ENCODE measurements at regions not wholly inside any gene's neighbourhood (a gene's known extent, or its start where the extent isn't known, plus 50 kb on each side); places are given as distances from the start of the nearest gene placed in this dataset.
A peak's percentile ranks its signal among the peaks of the same experiment; 100 is the strongest.

DNA sequence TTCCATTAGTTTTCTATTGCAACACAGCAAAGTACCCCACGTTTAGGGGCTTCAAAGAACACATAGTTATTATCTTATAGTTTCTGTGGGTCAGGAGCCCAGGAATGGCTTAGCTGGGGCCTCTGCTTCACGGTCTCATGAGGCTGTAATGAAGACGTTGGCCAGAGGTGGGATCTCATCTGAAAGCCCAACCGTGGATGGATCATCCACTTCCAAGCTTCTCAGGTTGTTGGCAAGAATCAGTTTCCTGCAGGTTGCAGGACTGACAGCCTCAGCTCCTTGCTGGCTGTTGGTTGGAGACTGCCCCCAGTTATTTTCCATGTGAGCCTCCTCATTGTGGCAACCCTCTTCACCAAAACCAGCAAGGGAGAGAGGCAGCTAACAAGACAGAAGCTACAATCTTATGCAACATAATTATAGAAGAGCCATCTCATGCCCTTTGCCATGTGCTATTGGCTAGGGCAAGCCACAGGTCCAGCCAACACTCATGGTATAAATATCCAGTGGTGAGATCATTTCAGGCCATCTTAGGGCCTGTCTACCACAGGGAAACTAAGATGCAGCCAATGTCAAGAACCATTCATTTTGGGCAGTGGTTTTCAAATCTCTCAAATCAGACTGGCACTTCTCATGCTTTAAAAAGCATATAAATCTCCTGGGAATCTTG, 452.4 kb downstream of the MED13L start:
- intact Hi-C loops (cut with DNase I) = no loop called here
- H3K4me3 ChIP-seq = no peak overlapping the region
- no peak overlapping the region for H3K27ac ChIP-seq
- H3K36me3 ChIP-seq = no peaks in the 10 kb centered on the region
- H3K4me1 ChIP-seq = no peaks in the 10 kb centered on the region
- no peak for DNase-seq
- TF ChIP-seq, protein P1, sequence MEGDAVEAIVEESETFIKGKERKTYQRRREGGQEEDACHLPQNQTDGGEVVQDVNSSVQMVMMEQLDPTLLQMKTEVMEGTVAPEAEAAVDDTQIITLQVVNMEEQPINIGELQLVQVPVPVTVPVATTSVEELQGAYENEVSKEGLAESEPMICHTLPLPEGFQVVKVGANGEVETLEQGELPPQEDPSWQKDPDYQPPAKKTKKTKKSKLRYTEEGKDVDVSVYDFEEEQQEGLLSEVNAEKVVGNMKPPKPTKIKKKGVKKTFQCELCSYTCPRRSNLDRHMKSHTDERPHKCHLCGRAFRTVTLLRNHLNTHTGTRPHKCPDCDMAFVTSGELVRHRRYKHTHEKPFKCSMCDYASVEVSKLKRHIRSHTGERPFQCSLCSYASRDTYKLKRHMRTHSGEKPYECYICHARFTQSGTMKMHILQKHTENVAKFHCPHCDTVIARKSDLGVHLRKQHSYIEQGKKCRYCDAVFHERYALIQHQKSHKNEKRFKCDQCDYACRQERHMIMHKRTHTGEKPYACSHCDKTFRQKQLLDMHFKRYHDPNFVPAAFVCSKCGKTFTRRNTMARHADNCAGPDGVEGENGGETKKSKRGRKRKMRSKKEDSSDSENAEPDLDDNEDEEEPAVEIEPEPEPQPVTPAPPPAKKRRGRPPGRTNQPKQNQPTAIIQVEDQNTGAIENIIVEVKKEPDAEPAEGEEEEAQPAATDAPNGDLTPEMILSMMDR (IDR thresholded peaks at IDR 0.05) = no peak
- H3K9me3 ChIP-seq = no peaks in the 10 kb centered on the region
- H3K27me3 ChIP-seq = peaks cover 5% of the 10 kb centered on the region
- ATAC-seq = no peak

DNA sequence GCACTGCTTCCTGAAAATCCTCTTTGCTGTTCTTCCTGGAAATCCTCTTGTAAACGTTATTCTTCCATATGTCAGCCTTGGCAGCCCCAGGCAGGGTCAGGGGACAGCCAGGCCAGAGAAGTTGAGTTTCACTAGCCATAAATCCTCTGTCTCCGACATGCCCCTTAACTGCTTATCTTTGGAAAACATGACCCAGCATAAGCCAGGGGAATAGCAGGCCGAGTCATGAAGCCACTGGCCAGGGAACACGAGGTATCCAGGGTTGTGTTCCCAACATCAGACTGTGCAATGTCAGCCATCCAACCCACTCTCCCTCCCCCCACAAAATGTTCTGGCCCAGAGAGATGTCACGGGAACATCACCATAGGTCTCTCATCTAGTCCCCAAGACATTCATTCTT, 453.9 kb downstream of the MED13L start:
- ATAC-seq = no peak
- Histone ChIP-seq H3K4me3 (no peak overlapping the region), H3K4me1 (no peaks in the 10 kb centered on the region), H3K9me3 (no peaks in the 10 kb centered on the region), H3K27ac (no peak overlapping the region), H3K27me3 (peaks cover 5% of the 10 kb centered on the region), H3K36me3 (no peaks in the 10 kb centered on the region)
- no peak for DNase-seq
- TF ChIP-seq, protein P1 (IDR thresholded peaks at IDR 0.05) = no peak
- intact Hi-C loops (cut with DNase I) = no loop called here

DNA sequence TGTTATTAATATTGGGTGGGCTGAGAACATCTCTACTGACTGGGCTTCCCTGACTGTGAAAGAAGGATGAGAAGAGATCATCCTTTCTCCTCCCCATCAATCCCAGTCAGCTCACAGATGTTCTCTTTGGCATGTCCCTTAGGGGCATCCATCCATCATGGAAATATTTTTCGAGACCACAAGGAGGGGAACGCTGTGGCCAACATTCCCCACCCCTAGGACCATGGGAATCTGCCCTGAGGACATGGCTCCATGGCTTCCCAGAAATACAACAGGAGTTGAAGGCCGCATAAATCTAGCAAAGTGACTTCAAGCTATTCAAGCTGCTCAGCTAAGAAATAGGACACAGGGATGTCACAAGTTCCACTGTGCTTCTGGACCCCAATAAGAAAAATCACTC, 456.8 kb downstream of the MED13L start:
- Histone ChIP-seq H3K27ac (no peak overlapping the region), H3K4me1 (no peaks in the 10 kb centered on the region), H3K4me3 (no peak overlapping the region), H3K36me3 (no peaks in the 10 kb centered on the region), H3K9me3 (no peaks in the 10 kb centered on the region), H3K27me3 (peaks cover 5% of the 10 kb centered on the region)
- DNase-seq (no peak), ATAC-seq (no peak)
- intact Hi-C loops (cut with DNase I) = no loop called here
- TF ChIP-seq, protein P1 (IDR thresholded peaks at IDR 0.05) = no peak

DNA sequence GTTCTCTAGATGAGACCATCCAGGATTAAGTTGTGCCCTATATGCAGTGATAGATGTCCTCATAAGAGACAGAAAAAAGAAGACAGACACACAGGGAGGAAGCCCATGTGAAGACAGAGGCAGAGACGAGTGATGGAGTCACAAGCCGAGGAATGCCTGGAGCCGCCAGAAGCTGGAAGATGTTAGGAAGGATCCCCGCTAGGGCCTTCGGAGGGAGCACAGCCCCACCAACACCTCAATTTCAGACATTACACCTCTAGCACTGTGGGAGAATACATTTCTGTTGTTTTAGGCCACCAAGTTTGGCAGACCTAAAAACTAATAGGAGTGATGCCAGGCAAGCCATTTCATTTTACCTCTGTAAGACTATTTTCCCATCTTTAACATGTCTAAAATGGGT, 458.5 kb downstream of the MED13L start:
- intact Hi-C loops (cut with DNase I) = no loop called here
- Histone ChIP-seq H3K36me3 (no peaks in the 10 kb centered on the region), H3K9me3 (no peaks in the 10 kb centered on the region), H3K27me3 (peaks cover 5% of the 10 kb centered on the region), H3K27ac (no peak overlapping the region), H3K4me1 (no peaks in the 10 kb centered on the region), H3K4me3 (no peak overlapping the region)
- ATAC-seq (no peak), DNase-seq (no peak)
- TF ChIP-seq, protein P1 (IDR thresholded peaks at IDR 0.05) = no peak

DNA sequence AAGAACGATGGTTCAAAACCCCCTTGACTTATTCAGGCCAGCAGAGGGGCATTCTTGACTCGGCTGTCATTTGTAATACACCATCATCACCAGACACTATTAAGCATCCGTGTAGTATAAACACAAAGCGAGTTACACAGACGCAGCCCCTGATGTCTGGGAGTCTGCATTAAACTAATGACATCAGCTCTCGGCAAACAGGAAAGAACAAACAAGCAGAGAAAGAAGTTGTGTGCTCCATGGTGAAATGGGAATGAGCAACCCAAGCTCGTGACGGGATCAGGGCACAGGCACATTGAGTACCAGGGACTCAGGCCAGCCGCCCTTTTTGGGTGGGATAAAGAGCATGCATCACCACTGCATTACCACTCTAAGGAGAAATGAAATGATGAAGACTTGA, 460.1 kb downstream of the MED13L start:
- Histone ChIP-seq H3K9me3 (no peaks in the 10 kb centered on the region), H3K4me3 (no peak overlapping the region), H3K36me3 (no peaks in the 10 kb centered on the region), H3K4me1 (no peaks in the 10 kb centered on the region), H3K27ac (no peak overlapping the region), H3K27me3 (peaks cover 5% of the 10 kb centered on the region)
- peak; percentile 18 for ATAC-seq
- intact Hi-C loops (cut with DNase I) = no loop called here
- TF ChIP-seq, protein P1 (IDR thresholded peaks at IDR 0.05) = no peak
- DNase-seq = no peak

DNA sequence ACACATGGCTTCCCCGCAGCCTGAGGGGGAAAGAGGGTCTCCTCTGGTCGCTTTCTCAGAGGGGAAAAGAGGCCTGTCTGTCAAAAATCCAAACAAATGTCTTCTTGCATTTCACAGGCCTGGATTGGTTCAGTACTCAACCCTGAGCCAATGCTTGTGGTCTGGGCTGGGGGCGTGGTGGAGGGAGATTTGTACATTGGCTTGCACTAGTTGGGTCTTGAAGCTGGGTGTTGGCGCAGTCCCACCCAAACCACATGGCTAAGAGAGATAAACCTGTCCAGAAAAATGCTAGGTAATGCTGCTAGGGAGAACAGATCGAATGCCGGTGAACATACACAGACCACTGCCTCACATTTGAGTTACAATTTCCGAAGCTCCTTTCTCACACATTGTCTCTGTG, 461.6 kb downstream of the MED13L start:
- no peak for ATAC-seq
- no peaks in the 10 kb centered on the region for H3K36me3 ChIP-seq
- no peak overlapping the region for H3K4me3 ChIP-seq
- no peaks in the 10 kb centered on the region for H3K4me1 ChIP-seq
- no peak overlapping the region for H3K27ac ChIP-seq
- H3K27me3 ChIP-seq = no peaks in the 10 kb centered on the region
- TF ChIP-seq, protein P1 (IDR thresholded peaks at IDR 0.05) = no peak
- intact Hi-C loops (cut with DNase I) = no loop called here
- no peaks in the 10 kb centered on the region for H3K9me3 ChIP-seq
- no peak for DNase-seq
